ENCODE measurements at regions not wholly inside any gene's neighbourhood (a gene's known extent, or its start where the extent isn't known, plus 50 kb on each side); places are given as distances from the start of the nearest gene placed in this dataset.
"Not testable (repeated sequence)": the region's sequence is repeated elsewhere in the genome, so short reads cannot be mapped to it uniquely, and the experiment has no call there.

DNA sequence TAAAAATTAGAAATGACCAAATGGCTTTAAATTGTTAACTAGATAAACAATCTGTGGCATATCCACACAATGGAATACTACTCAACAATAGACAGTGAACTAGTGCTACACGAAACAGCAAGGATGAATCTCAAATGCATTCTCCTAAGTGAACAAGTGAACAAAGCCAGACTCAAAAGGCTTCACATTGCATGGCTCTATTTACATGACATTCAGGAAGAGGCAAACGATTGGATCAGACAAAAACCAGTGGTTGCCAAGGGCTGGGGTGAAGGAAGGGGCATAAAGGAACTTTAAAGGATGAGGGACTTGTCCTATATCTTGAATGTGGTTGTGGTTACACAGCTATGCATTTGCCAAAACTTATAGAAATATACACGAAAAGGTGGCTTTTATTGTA lies 184.3 kb downstream of the RPIA start:
- H3K27ac ChIP-seq, result no peak overlapping the region
- no peak overlapping the region for H3K4me3 ChIP-seq (ENCODE audit: low read depth, low read length)
- in situ Hi-C loops (cut with HindIII; ENCODE audit: low pct_ligation_motif_present, low sequenced_read_pairs), result no loop called here
- no peak for DNase-seq
- H3K27me3 ChIP-seq (replicated peaks), result no peaks in the 10 kb centered on the region
- no peaks in the 10 kb centered on the region for H3K36me3 ChIP-seq (replicated peaks)
- TF ChIP-seq, protein P1, sequence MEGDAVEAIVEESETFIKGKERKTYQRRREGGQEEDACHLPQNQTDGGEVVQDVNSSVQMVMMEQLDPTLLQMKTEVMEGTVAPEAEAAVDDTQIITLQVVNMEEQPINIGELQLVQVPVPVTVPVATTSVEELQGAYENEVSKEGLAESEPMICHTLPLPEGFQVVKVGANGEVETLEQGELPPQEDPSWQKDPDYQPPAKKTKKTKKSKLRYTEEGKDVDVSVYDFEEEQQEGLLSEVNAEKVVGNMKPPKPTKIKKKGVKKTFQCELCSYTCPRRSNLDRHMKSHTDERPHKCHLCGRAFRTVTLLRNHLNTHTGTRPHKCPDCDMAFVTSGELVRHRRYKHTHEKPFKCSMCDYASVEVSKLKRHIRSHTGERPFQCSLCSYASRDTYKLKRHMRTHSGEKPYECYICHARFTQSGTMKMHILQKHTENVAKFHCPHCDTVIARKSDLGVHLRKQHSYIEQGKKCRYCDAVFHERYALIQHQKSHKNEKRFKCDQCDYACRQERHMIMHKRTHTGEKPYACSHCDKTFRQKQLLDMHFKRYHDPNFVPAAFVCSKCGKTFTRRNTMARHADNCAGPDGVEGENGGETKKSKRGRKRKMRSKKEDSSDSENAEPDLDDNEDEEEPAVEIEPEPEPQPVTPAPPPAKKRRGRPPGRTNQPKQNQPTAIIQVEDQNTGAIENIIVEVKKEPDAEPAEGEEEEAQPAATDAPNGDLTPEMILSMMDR (IDR thresholded peaks at IDR 0.05; ENCODE audit: low read depth, low read length, missing control alignments), result no peak

DNA sequence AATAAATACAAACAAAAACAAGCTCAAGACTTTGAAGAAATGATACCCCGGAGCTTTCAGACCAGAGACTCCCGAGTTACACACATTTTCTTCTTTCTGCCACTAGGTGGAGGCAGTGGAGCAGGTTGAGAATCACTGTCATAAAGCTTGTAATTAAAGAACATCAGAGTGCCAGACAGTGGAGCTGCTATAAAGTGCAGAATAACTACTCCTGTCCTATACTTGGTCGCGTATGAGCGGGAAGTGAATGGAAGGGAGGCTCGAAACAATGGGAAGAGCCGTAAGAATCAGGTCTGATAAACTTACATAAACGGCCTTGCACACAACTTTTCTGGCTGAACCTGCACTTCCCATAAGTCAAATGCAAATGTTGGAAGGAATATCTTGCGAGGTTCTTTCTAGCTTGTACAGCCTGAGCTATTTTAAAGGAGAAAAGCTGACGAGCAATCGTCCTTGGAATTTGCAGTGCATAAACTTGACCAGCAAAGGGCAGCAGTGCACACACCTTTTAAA lies 189.0 kb downstream of the RPIA start:
- TF ChIP-seq, protein P1 (IDR thresholded peaks at IDR 0.05; ENCODE audit: low read depth, low read length, missing control alignments), result peak; percentile 82
- Histone ChIP-seq H3K4me3 (ENCODE audit: low read depth, low read length) (no peak overlapping the region), H3K27me3 (replicated peaks) (no peaks in the 10 kb centered on the region), H3K36me3 (replicated peaks) (no peaks in the 10 kb centered on the region), H3K27ac (no peak overlapping the region)
- in situ Hi-C loops (cut with HindIII; ENCODE audit: low pct_ligation_motif_present, low sequenced_read_pairs), result no loop called here
- peak; percentile 47 for DNase-seq

DNA sequence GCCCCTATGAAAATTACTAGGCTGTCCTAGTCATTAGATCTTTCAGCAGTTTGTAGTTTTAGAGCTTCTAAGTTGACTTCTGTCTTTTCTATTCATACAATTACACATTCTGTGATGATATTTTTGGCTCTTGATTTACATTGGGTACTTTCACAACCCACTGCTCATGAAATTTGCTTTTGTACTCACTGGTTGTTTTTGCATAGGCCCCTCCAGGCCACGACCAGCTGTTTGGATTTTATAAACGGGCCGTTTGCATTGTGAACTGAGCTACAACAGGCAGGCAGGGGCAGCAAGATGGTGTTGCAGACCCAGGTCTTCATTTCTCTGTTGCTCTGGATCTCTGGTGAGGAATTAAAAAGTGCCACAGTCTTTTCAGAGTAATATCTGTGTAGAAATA lies 193.8 kb downstream of the RPIA start:
- in situ Hi-C loops (cut with HindIII; ENCODE audit: low pct_ligation_motif_present, low sequenced_read_pairs), result no loop called here
- TF ChIP-seq, protein P1 (IDR thresholded peaks at IDR 0.05; ENCODE audit: low read depth, low read length, missing control alignments), result no peak
- no peak overlapping the region for H3K4me3 ChIP-seq (ENCODE audit: low read depth, low read length)
- no peaks in the 10 kb centered on the region for H3K36me3 ChIP-seq (replicated peaks)
- no peak for DNase-seq
- H3K27ac ChIP-seq, result no peak overlapping the region
- H3K27me3 ChIP-seq (replicated peaks), result no peaks in the 10 kb centered on the region

DNA sequence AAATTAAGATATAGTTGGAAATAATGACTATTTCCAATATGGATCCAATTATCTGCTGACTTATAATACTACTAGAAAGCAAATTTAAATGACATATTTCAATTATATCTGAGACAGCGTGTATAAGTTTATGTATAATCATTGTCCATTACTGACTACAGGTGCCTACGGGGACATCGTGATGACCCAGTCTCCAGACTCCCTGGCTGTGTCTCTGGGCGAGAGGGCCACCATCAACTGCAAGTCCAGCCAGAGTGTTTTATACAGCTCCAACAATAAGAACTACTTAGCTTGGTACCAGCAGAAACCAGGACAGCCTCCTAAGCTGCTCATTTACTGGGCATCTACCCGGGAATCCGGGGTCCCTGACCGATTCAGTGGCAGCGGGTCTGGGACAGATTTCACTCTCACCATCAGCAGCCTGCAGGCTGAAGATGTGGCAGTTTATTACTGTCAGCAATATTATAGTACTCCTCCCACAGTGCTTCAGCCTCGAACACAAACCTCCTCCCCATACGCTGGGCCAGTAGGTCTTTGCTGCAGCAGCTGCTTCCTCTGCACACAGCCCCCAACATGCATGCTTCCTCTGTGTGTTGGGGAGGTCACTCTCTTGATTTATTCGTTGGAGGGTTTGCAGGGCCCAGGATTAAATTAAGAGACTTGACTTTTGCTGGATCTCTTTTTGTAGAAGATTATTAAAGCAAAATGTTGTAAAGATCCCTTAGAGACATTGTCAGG lies 194.4 kb downstream of the RPIA start:
- TF ChIP-seq, protein P1 (IDR thresholded peaks at IDR 0.05; ENCODE audit: low read depth, low read length, missing control alignments), result no peak
- DNase-seq, result no peak
- Histone ChIP-seq H3K27me3 (replicated peaks) (no peaks in the 10 kb centered on the region), H3K36me3 (replicated peaks) (no peaks in the 10 kb centered on the region), H3K4me3 (ENCODE audit: low read depth, low read length) (no peak overlapping the region), H3K27ac (no peak overlapping the region)
- in situ Hi-C loops (cut with HindIII; ENCODE audit: low pct_ligation_motif_present, low sequenced_read_pairs), result no loop called here

DNA sequence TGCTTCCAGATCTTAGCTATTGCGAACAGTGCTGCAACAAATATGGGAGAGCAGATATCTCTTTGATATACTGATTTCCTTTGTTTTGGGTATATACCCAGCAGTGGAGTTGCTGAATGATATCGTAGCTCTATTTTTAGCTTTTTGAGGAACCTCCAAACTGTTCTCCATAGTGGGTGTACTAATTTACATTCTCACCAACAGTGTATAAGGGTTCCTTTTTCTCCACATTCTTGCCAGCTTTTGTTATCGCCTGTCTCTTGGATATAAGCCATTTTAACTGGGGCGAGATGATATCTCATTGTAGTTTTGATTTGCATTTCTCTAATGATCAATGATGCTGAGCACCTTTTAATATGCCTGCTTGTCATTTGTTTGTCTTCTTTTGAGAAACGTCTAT lies 196.0 kb downstream of the RPIA start:
- H3K4me3 ChIP-seq (ENCODE audit: low read depth, low read length); in situ Hi-C loops (cut with HindIII; ENCODE audit: low pct_ligation_motif_present, low sequenced_read_pairs); H3K27ac ChIP-seq; H3K27me3 ChIP-seq (replicated peaks); DNase-seq; H3K36me3 ChIP-seq (replicated peaks): not testable (repeated sequence)

DNA sequence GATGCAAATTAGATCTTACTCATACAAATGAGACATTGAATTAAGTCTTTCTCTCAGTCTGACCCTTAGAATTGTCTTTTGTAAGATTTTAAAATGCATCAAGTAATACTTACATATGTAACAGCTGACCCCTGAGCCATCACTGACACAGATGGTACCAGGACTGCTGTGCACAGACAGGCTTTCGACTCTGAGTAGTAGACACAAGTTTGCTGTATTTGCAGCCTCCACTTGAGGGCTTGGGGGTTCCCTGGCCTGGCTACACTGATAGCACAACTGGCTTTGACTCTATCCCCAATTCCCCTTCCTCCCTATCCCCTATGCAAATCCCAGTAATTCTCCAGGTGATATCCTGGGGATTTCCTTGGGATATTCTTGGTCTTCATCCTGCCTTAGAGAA lies 200.7 kb downstream of the RPIA start:
- in situ Hi-C loops (cut with HindIII; ENCODE audit: low pct_ligation_motif_present, low sequenced_read_pairs), result no loop called here
- Histone ChIP-seq H3K27me3 (replicated peaks) (no peaks in the 10 kb centered on the region), H3K4me3 (ENCODE audit: low read depth, low read length) (no peak overlapping the region), H3K27ac (no peak overlapping the region), H3K36me3 (replicated peaks) (no peaks in the 10 kb centered on the region)
- no peak for DNase-seq
- TF ChIP-seq, protein P1 (IDR thresholded peaks at IDR 0.05; ENCODE audit: low read depth, low read length, missing control alignments), result no peak

All from brain microvascular endothelial cell (primary cell).